ENCODE measurements at regions not wholly inside any gene's neighbourhood (a gene's known extent, or its start where the extent isn't known, plus 50 kb on each side); places are given as distances from the start of the nearest gene placed in this dataset.

GRCh38 chr2:216765761-216766262 is 70.5 kb upstream of the IGFBP5 start:
- TF ChIP-seq CTCF (conservative IDR thresholded peaks at IDR 0.05; ENCODE audit: low read length) = no peak
- no peak for TF ChIP-seq EZH2phosphoT487 (IDR thresholded peaks at IDR 0.05; ENCODE audit: borderline replicate concordance, low read depth, low read length)
